CD14-positive monocyte (primary cell): ENCODE measurements at regions not wholly inside any gene's neighbourhood (a gene's known extent, or its start where the extent isn't known, plus 50 kb on each side); places are given as distances from the start of the nearest gene placed in this dataset.

Experiments
- DNase-seq, 3 donors: peaks; one replicate each; pipeline ENCODE4 v3.0.0-alpha.2; 2011 to 2022
- H2AFZ ChIP-seq: 2 replicates; pipeline ENCODE4 v1.6.0; 2012; ENCODE audit warnings: mild to moderate bottlenecking, low read depth, low read length, inconsistent platforms; ENCODE audit not compliant: insufficient read depth, poor library complexity, severe bottlenecking
- H3K27ac ChIP-seq, 2 donors: 1 replicate in 1 of 2; 2 replicates in 1 of 2; pipeline ENCODE4 v1.5.1; 2012 to 2013; ENCODE audit warnings: low read length in 2 of 2, control low read depth in 1 of 2, inconsistent platforms in 1 of 2, low read depth in 1 of 2, mild to moderate bottlenecking in 1 of 2
- H3K27me3 ChIP-seq, 2 donors: one replicate each; pipeline versions ENCODE4 v1.6.0 to v1.6.1; 2011 to 2013; ENCODE audit warnings: low read length in 2 of 2; ENCODE audit not compliant: control insufficient read depth in 2 of 2, insufficient read depth in 2 of 2
- H3K36me3 ChIP-seq, 2 donors: replicated peaks in 1 of 2; 1 replicate in 1 of 2; 2 replicates in 1 of 2; pipeline versions ENCODE4 v1.5.1 to v1.6.1; 2012 to 2013; ENCODE audit warnings: low read length in 2 of 2, control low read depth in 1 of 2, inconsistent platforms in 1 of 2, mild to moderate bottlenecking in 1 of 2; ENCODE audit not compliant: insufficient read depth in 2 of 2, control insufficient read depth in 1 of 2
- H3K4me1 ChIP-seq, 2 donors: 1 replicate in 1 of 2; 2 replicates in 1 of 2; pipeline versions ENCODE4 v1.5.1 to v1.6.1; 2012 to 2013; ENCODE audit warnings: low read length in 2 of 2, control low read depth in 1 of 2, inconsistent platforms in 1 of 2, mild to moderate bottlenecking in 1 of 2, moderate library complexity in 1 of 2; ENCODE audit not compliant: insufficient read depth in 2 of 2, control insufficient read depth in 1 of 2
- H3K4me2 ChIP-seq: replicated peaks from 2 replicates; pipeline ENCODE3; 2012; ENCODE audit warnings: low read length, moderate library complexity, mild to moderate bottlenecking; ENCODE audit not compliant: poor library complexity, severe bottlenecking; ENCODE audit errors: extremely low read depth
- H3K4me3 ChIP-seq, 3 experiments: fragments of 200-600 bp in 1 of 3; sonication (generic) in 1 of 3; replicated peaks in 1 of 3; 1 replicate in 2 of 3; 2 replicates in 1 of 3; pipeline ENCODE4 v1.5.1; 2011 to 2013; ENCODE audit warnings: low read length in 3 of 3, mild to moderate bottlenecking in 3 of 3, control low read depth in 2 of 3, low read depth in 2 of 3, inconsistent platforms in 1 of 3, moderate library complexity in 1 of 3
- H3K79me2 ChIP-seq: 2 replicates; pipeline ENCODE4 v1.6.0; 2012; ENCODE audit warnings: mild to moderate bottlenecking, control low read depth, inconsistent platforms, low read length, moderate library complexity; ENCODE audit not compliant: insufficient read depth
- H3K9ac ChIP-seq: 2 replicates; pipeline ENCODE4 v1.6.0; 2017; ENCODE audit warnings: low read length, mild to moderate bottlenecking; ENCODE audit not compliant: insufficient read depth, poor library complexity, severe bottlenecking
- H3K9me3 ChIP-seq, 2 donors: replicated peaks in 1 of 2; 1 replicate in 1 of 2; 2 replicates in 1 of 2; pipeline versions ENCODE4 v1.5.1 to v1.6.1; 2012 to 2013; ENCODE audit warnings: low read length in 2 of 2, control low read depth in 1 of 2; ENCODE audit not compliant: control insufficient read depth in 1 of 2, insufficient read depth in 1 of 2
- H4K20me1 ChIP-seq: 2 replicates; pipeline ENCODE4 v1.6.0; 2012; ENCODE audit warnings: mild to moderate bottlenecking, low read length, control low read depth, moderate library complexity; ENCODE audit not compliant: insufficient read depth
- H3K27ac Mint-ChIP-seq, 7 donors: one replicate each; pipeline ENCODE4 v1.8.0; 2020; ENCODE audit warnings: mild to moderate bottlenecking in 7 of 7, mixed read lengths in 7 of 7, moderate library complexity in 6 of 7, inconsistent platforms in 2 of 7
- H3K27me3 Mint-ChIP-seq, 3 donors: one replicate each; pipeline ENCODE4 v1.8.0; 2021 to 2022; ENCODE audit warnings: low read depth in 3 of 3, mild to moderate bottlenecking in 3 of 3, mixed read lengths in 3 of 3, moderate library complexity in 3 of 3, inconsistent platforms in 1 of 3
- H3K36me3 Mint-ChIP-seq, 2 donors: one replicate each; pipeline ENCODE4 v1.8.0; 2020; ENCODE audit warnings: mixed read lengths in 2 of 2, inconsistent platforms in 1 of 2, mild to moderate bottlenecking in 1 of 2
- H3K4me1 Mint-ChIP-seq: one replicate; pipeline ENCODE4 v1.8.0; 2020; ENCODE audit warnings: mild to moderate bottlenecking, mixed read lengths
- H3K4me3 Mint-ChIP-seq, 2 donors: one replicate each; pipeline ENCODE4 v1.8.0; 2020; ENCODE audit warnings: mild to moderate bottlenecking in 2 of 2, mixed read lengths in 2 of 2, moderate library complexity in 1 of 2
- H3K9me3 Mint-ChIP-seq, 7 donors: one replicate each; pipeline ENCODE4 v1.8.0; 2020 to 2022; ENCODE audit warnings: mixed read lengths in 7 of 7, mild to moderate bottlenecking in 6 of 7, moderate library complexity in 6 of 7, inconsistent platforms in 2 of 7
- WGBS: methylation state at CpG from one replicate; pipeline ENCODE4 v1.1.5; 2013; ENCODE audit warnings: missing lambda C conversion rate; ENCODE audit not compliant: insufficient coverage; 5-methylcytosine and 5-hydroxymethylcytosine counted together
- intact Hi-C, 2 donors: fragments of 100-400 bp; cut with micrococcal nuclease; formaldehyde crosslinking; loops; one replicate each; pipeline versions ENCODE4 v1.15.0 to v1.15.1; 2023
- TF ChIP-seq, protein P1 (sequence below): fragments of 200-600 bp; IDR thresholded peaks from one replicate; pipeline ENCODE4 v1.8.0; 2022; ENCODE audit warnings: antibody characterized with exemption, mild to moderate bottlenecking

DNA sequence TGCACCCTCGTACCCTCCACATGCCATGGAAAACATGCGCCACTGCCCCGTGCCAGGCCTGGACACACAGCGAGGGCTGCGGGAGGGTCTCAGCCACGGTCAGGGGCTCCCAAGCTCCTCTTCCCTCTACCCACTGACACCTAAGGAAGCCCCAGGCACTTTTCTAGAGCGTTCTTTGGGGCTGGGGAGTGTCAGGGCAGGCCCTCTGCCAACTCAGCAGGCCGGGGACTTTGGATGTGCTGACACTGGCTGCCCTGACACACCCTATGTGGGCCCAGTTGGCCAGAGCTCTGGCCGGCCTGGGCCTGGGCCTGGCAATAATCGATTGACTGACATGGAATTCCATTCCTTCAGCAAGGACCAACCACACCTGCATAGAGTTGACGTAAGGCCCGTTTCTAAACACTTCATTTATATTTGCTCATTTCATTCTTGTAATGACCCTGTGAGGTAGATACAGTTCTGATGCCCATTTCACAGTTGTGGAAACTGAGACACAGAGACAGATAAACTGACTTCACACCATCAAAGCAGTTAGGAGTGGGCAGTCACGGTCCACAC is 70.5 kb downstream of the ZFP36L2 start:
- Mint-ChIP-seq H3K4me1 (peaks cover 63% of the 10 kb centered on the region), H3K9me3 (peaks cover 0 to 3% (median 0%) of the 10 kb centered on the region in 7 donors), H3K27ac (peak overlapping the region; percentile 3 to 75 (median 52)), H3K27me3 (peaks cover 0 to 3% (median 3%) of the 10 kb centered on the region in 3 donors), H3K4me3 (no peak overlapping the region), H3K36me3 (peaks cover 3 to 8% of the 10 kb centered on the region in 2 donors)
- Histone ChIP-seq H3K36me3 (no peaks in the 10 kb centered on the region), H3K79me2 (peaks cover 3% of the 10 kb centered on the region), H2AFZ (no peak overlapping the region), H3K9ac (no peak overlapping the region), H3K27me3 (no peaks in the 10 kb centered on the region), H3K27ac (peak overlapping the region in 1 of 2 donors; percentile 11), H3K9me3 (no peaks in the 10 kb centered on the region), H3K4me1 (peaks cover 63 to 64% of the 10 kb centered on the region in 2 donors), H4K20me1 (no peaks in the 10 kb centered on the region), H3K4me3 (no peak overlapping the region), H3K4me2 (no peak overlapping the region)
- DNase-seq = no peak
- 95% methylated on average over 6 of the region's 13 CpGs for WGBS
- TF ChIP-seq, protein P1, sequence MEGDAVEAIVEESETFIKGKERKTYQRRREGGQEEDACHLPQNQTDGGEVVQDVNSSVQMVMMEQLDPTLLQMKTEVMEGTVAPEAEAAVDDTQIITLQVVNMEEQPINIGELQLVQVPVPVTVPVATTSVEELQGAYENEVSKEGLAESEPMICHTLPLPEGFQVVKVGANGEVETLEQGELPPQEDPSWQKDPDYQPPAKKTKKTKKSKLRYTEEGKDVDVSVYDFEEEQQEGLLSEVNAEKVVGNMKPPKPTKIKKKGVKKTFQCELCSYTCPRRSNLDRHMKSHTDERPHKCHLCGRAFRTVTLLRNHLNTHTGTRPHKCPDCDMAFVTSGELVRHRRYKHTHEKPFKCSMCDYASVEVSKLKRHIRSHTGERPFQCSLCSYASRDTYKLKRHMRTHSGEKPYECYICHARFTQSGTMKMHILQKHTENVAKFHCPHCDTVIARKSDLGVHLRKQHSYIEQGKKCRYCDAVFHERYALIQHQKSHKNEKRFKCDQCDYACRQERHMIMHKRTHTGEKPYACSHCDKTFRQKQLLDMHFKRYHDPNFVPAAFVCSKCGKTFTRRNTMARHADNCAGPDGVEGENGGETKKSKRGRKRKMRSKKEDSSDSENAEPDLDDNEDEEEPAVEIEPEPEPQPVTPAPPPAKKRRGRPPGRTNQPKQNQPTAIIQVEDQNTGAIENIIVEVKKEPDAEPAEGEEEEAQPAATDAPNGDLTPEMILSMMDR = no peak
- intact Hi-C loops = loop anchor here (5.0 kb wide), 2 partner anchors 66 to 71 kb away; partner anchors contain the start of gene ZFP36L2 (in 1 of the 2)

DNA sequence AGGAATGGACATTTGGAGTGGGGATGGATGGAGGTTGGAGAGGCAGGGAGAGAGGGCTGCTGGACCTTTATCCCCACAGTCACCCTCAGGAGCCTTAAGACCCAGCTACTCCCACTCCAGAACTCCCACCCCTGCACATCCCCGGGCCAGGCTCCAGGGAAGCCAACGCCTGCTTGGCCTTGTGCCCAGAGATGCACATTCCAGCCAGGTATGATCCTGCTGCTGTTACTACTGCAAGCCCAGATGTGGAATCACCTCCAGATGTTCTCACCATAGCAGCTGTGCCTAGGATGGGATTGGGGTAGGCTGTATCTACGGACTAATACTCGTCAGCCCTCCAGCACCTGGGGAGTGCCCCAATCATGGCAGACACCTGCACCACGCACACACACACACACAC is 71.7 kb downstream of the ZFP36L2 start:
- TF ChIP-seq, protein P1 = no peak
- intact Hi-C loops = loop anchor here (5.0 kb wide), 2 partner anchors 68 to 73 kb away; partner anchors contain the start of gene ZFP36L2 (in 1 of the 2)

More for the DNA sequence above, 71.7 kb downstream of the ZFP36L2 start:
- no peaks in the 10 kb centered on the region for H4K20me1 ChIP-seq
- no peak overlapping the region for H3K9ac ChIP-seq
- no peak for DNase-seq
- peaks cover 0 to 3% (median 0%) of the 10 kb centered on the region in 7 donors for H3K9me3 Mint-ChIP-seq
- no peaks in the 10 kb centered on the region for H3K27me3 ChIP-seq
- no peaks in the 10 kb centered on the region for H3K79me2 ChIP-seq
- 93% methylated on average over 3 of the region's 5 CpGs for WGBS
- H2AFZ ChIP-seq = no peak overlapping the region
- no peaks in the 10 kb centered on the region for H3K36me3 ChIP-seq
- H3K4me3 ChIP-seq = no peak overlapping the region
- peaks cover 53 to 54% of the 10 kb centered on the region in 2 donors for H3K4me1 ChIP-seq
- H3K36me3 Mint-ChIP-seq = peaks cover 3 to 9% of the 10 kb centered on the region in 2 donors
- H3K27ac Mint-ChIP-seq = peak overlapping the region in 1 of 7 donors; percentile 46
- no peak overlapping the region for H3K4me2 ChIP-seq
- H3K4me1 Mint-ChIP-seq = peaks cover 61% of the 10 kb centered on the region
- H3K27ac ChIP-seq = no peak overlapping the region
- peaks cover 0 to 6% (median 3%) of the 10 kb centered on the region in 3 donors for H3K27me3 Mint-ChIP-seq
- H3K4me3 Mint-ChIP-seq = no peak overlapping the region
- H3K9me3 ChIP-seq = no peaks in the 10 kb centered on the region
